Activated CD4-positive, CD25-positive, alpha-beta regulatory T cell treated with anti-CD3 and anti-CD28 coated beads, Interleukin-2, amount 50 U/mL, for 16 hours (primary cell): ENCODE measurements at regions not wholly inside any gene's neighbourhood (a gene's known extent, or its start where the extent isn't known, plus 50 kb on each side); places are given as distances from the start of the nearest gene placed in this dataset.
"Not testable (repeated sequence)": the region's sequence is repeated elsewhere in the genome, so short reads cannot be mapped to it uniquely, and the experiment has no call there.

Experiments
- DNase-seq: peaks from one replicate; pipeline ENCODE4 v3.0.0-alpha.2; 2020; ENCODE audit warnings: low read depth, low spot score

GRCh38 chr6:10180138-10181074, 234.5 kb downstream of the TFAP2A start:
- no peak for DNase-seq

- DNase-seq: no peak
These were observed 237.2 kb downstream of the TFAP2A start for GRCh38 chr6:10177704-10178103.

GRCh38 chr6:10175362-10175761, 239.5 kb downstream of the TFAP2A start:
- no peak for DNase-seq

- no peak for DNase-seq
These were observed 240.1 kb downstream of the TFAP2A start for GRCh38 chr6:10174761-10175160.

GRCh38 chr6:10174056-10174455, 240.8 kb downstream of the TFAP2A start:
- DNase-seq: no peak

GRCh38 chr6:10171706-10172105, 243.2 kb downstream of the TFAP2A start:
- not testable (repeated sequence) for DNase-seq

GRCh38 chr6:10170816-10171215, 244.1 kb downstream of the TFAP2A start:
- DNase-seq: no peak

- no peak for DNase-seq
These were observed 248.8 kb downstream of the TFAP2A start for GRCh38 chr6:10166031-10166430.

GRCh38 chr6:10163203-10163962, 251.5 kb downstream of the TFAP2A start:
- DNase-seq: no peak

GRCh38 chr6:10156875-10157274, 258.0 kb downstream of the TFAP2A start:
- DNase-seq: no peak

GRCh38 chr6:10154251-10154650, 260.6 kb downstream of the TFAP2A start:
- DNase-seq: no peak

- no peak for DNase-seq
These were observed 263.5 kb downstream of the TFAP2A start for GRCh38 chr6:10151144-10151915.

- DNase-seq: no peak
These were observed 265.3 kb downstream of the TFAP2A start for GRCh38 chr6:10149603-10150002.

- DNase-seq: no peak
These were observed 268.0 kb downstream of the TFAP2A start for GRCh38 chr6:10146715-10147451.

GRCh38 chr6:10144772-10145171, 270.1 kb downstream of the TFAP2A start:
- DNase-seq: no peak

GRCh38 chr6:10141746-10142443, 273.0 kb downstream of the TFAP2A start:
- DNase-seq: no peak

- DNase-seq: no peak
These were observed 274.1 kb downstream of the TFAP2A start for GRCh38 chr6:10140824-10141223.

GRCh38 chr6:10140136-10140535, 274.7 kb downstream of the TFAP2A start:
- DNase-seq: no peak

- no peak for DNase-seq
These were observed 276.0 kb downstream of the TFAP2A start for GRCh38 chr6:10138917-10139316.

GRCh38 chr6:10136636-10137035, 278.2 kb downstream of the TFAP2A start:
- no peak for DNase-seq

GRCh38 chr6:10134185-10134584, 280.7 kb downstream of the TFAP2A start:
- DNase-seq: not testable (repeated sequence)
